HEK293 (cell line): ENCODE measurements at regions not wholly inside any gene's neighbourhood (a gene's known extent, or its start where the extent isn't known, plus 50 kb on each side); places are given as distances from the start of the nearest gene placed in this dataset.

Experiments used
- CTCF ChIA-PET: fragments of 350-600 bp; formaldehyde crosslinking; extraction: SDS; loops from one replicate; lab custom pipeline; 2021; ENCODE audit warnings: antibody characterized with exemption; lab: Yijun Ruan, JAX
- POLR2A ChIA-PET: fragments of 300-600 bp; formaldehyde crosslinking; extraction: SDS; loops from one replicate; lab custom pipeline; 2020; ENCODE audit warnings: antibody characterized with exemption, inconsistent platforms; lab: Yijun Ruan, JAX
- H3K27ac ChIP-seq: fragments of 200-500 bp; sonication (Bioruptor generic); 2 replicates; pipeline ENCODE4 v1.5.1; 2014; ENCODE audit warnings: low read depth, low read length, control low read depth, inconsistent platforms; ENCODE audit errors: extremely low read depth
- H3K36me3 ChIP-seq, 2 experiments: fragments of 200-500 bp in 1 of 2; sonication (Bioruptor generic) in 1 of 2; 1 replicate in 1 of 2; 2 replicates in 1 of 2; pipeline ENCODE4 v1.5.1; 2014 to 2017; ENCODE audit warnings: inconsistent platforms in 2 of 2, low read length in 2 of 2; ENCODE audit not compliant: control insufficient read depth in 2 of 2, insufficient read depth in 1 of 2
- H3K4me1 ChIP-seq: fragments of 200-500 bp; sonication (Bioruptor generic); 2 replicates; pipeline ENCODE4 v1.5.1; 2014; ENCODE audit warnings: mild to moderate bottlenecking, low read length, inconsistent platforms; ENCODE audit not compliant: control insufficient read depth, insufficient read depth
- H3K4me3 ChIP-seq: 2 replicates; pipeline ENCODE4 v1.5.1; 2011; ENCODE audit warnings: low read depth, mild to moderate bottlenecking, control low read depth, low read length, moderate library complexity
- H3K9me3 ChIP-seq: fragments of 200-500 bp; sonication (Bioruptor generic); 2 replicates; pipeline ENCODE4 v1.5.1; 2014; ENCODE audit warnings: low read depth, low read length, inconsistent platforms; ENCODE audit not compliant: control insufficient read depth, insufficient read depth
- KLF10 ChIP-seq: fragments of 450-650 bp; IDR thresholded peaks from 2 replicates; pipeline ENCODE4 v1.5.1; 2018; ENCODE audit warnings: missing biosample characterization, mild to moderate bottlenecking, missing genetic modification characterization
- KLF7 ChIP-seq: fragments of 450-650 bp; formaldehyde crosslinking; IDR thresholded peaks from 2 replicates; pipeline ENCODE4 v1.5.1; 2016; ENCODE audit warnings: missing biosample characterization, missing genetic modification characterization, borderline replicate concordance
- REPIN1 ChIP-seq: fragments of 450-650 bp; formaldehyde crosslinking; IDR thresholded peaks from 2 replicates; pipeline ENCODE4 v1.5.1; 2017; ENCODE audit warnings: missing biosample characterization, missing genetic modification characterization, low read depth
- SCRT1 ChIP-seq: fragments of 450-650 bp; formaldehyde crosslinking; IDR thresholded peaks from 2 replicates; pipeline ENCODE4 v1.5.1; 2016; ENCODE audit warnings: missing biosample characterization, missing genetic modification characterization, borderline replicate concordance
- ZBTB1 ChIP-seq: fragments of 450-650 bp; formaldehyde crosslinking; IDR thresholded peaks from 2 replicates; pipeline ENCODE4 v1.5.1; 2016; ENCODE audit warnings: missing biosample characterization, missing genetic modification characterization
- ZEB2 ChIP-seq: fragments of 450-650 bp; formaldehyde crosslinking; IDR thresholded peaks from 2 replicates; pipeline ENCODE4 v1.5.1; 2016; ENCODE audit warnings: missing biosample characterization, missing genetic modification characterization
- ZFHX2 ChIP-seq: fragments of 450-650 bp; formaldehyde crosslinking; conservative IDR thresholded peaks from 2 replicates; pipeline ENCODE4 v1.5.1; 2016; ENCODE audit warnings: missing biosample characterization, missing genetic modification characterization
- ZNF10 ChIP-seq: fragments of 450-650 bp; formaldehyde crosslinking; IDR thresholded peaks from 2 replicates; pipeline ENCODE4 v1.5.1; 2017; ENCODE audit warnings: missing biosample characterization, missing genetic modification characterization
- ZNF292 ChIP-seq: fragments of 450-650 bp; formaldehyde crosslinking; IDR thresholded peaks from 2 replicates; pipeline ENCODE4 v1.5.1; 2016; ENCODE audit warnings: low read depth, missing biosample characterization, missing genetic modification characterization, borderline replicate concordance
- ZNF416 ChIP-seq: fragments of 450-650 bp; formaldehyde crosslinking; IDR thresholded peaks from 2 replicates; pipeline ENCODE4 v1.5.1; 2016; ENCODE audit warnings: missing biosample characterization, missing genetic modification characterization
- ZNF548 ChIP-seq: fragments of 450-650 bp; formaldehyde crosslinking; IDR thresholded peaks from 2 replicates; pipeline ENCODE4 v1.5.1; 2016; ENCODE audit warnings: missing biosample characterization, missing genetic modification characterization
- ZNF623 ChIP-seq: fragments of 450-650 bp; formaldehyde crosslinking; IDR thresholded peaks from 2 replicates; pipeline ENCODE4 v1.5.1; 2016; ENCODE audit warnings: missing biosample characterization, missing genetic modification characterization
- ZNF654 ChIP-seq: fragments of 450-650 bp; formaldehyde crosslinking; IDR thresholded peaks from 2 replicates; pipeline ENCODE4 v1.5.1; 2016; ENCODE audit warnings: low read depth, missing biosample characterization, missing genetic modification characterization
- ZNF677 ChIP-seq: fragments of 450-650 bp; IDR thresholded peaks from 2 replicates; pipeline ENCODE4 v1.5.0; 2018; ENCODE audit warnings: missing biosample characterization, mild to moderate bottlenecking, missing genetic modification characterization, moderate library complexity
- ZNF768 ChIP-seq: fragments of 450-650 bp; formaldehyde crosslinking; IDR thresholded peaks from 2 replicates; pipeline ENCODE4 v1.5.1; 2018; ENCODE audit warnings: missing biosample characterization, mild to moderate bottlenecking, missing genetic modification characterization
- ZNF837 ChIP-seq: fragments of 450-650 bp; formaldehyde crosslinking; IDR thresholded peaks from 2 replicates; pipeline ENCODE4 v1.5.1; 2016; ENCODE audit warnings: missing biosample characterization, missing genetic modification characterization
- TF ChIP-seq, protein P1 (sequence below): sonication (generic); formaldehyde crosslinking; IDR thresholded peaks from 2 replicates; pipeline ENCODE4 v1.8.1; 2022; ENCODE audit warnings: mild to moderate bottlenecking, moderate library complexity, missing genetic modification reagents
- TF ChIP-seq, protein P2 (sequence below): fragments of 450-650 bp; formaldehyde crosslinking; IDR thresholded peaks from 2 replicates; pipeline ENCODE4 v1.5.1; 2017; ENCODE audit warnings: missing biosample characterization, missing genetic modification characterization
- TF ChIP-seq, protein P3 (sequence below): fragments of 450-650 bp; formaldehyde crosslinking; IDR thresholded peaks from 2 replicates; pipeline ENCODE4 v1.5.1; 2017; ENCODE audit warnings: missing biosample characterization, missing genetic modification characterization
- TF ChIP-seq, protein P4 (sequence below): fragments of 450-650 bp; formaldehyde crosslinking; IDR thresholded peaks from 2 replicates; pipeline ENCODE4 v1.5.1; 2016; ENCODE audit warnings: missing biosample characterization, missing genetic modification characterization
- TF ChIP-seq, protein P5 (sequence below): fragments of 450-650 bp; formaldehyde crosslinking; IDR thresholded peaks from 2 replicates; pipeline ENCODE4 v1.5.1; 2016; ENCODE audit warnings: missing biosample characterization, missing genetic modification characterization
- TF ChIP-seq, protein P6 (sequence below): fragments of 450-650 bp; formaldehyde crosslinking; IDR thresholded peaks from 2 replicates; pipeline ENCODE4 v1.5.1; 2016; ENCODE audit warnings: missing biosample characterization, missing genetic modification characterization

DNA sequence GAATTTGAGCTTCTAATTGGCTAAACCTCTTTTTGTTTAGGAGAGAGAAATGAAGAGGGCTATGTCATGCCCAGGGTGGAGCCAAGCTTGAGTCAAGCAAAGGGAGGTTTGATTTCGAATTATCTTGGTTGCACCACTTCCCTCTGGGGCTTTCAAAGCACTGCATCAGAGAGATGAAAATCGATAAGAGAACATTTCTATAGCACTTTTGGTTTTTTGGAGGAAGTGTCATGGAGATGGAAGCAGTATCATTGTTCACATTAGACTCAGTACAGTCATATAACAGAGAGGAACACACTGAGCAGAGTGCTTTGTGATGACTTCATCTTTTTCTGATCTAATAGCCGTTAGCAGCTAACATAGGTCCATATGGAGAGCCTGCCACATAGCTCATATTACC is 120.3 kb upstream of the UXS1 start (continued):
- TF ChIP-seq ZNF677 (tag by site-specific recombination) = no peak
- TF ChIP-seq ZNF548 (tag by site-specific recombination) = no peak
- TF ChIP-seq KLF10 (tag by site-specific recombination) = no peak
- no peak for TF ChIP-seq KLF7
- TF ChIP-seq, all 188 proteins: peak for 0

DNA sequence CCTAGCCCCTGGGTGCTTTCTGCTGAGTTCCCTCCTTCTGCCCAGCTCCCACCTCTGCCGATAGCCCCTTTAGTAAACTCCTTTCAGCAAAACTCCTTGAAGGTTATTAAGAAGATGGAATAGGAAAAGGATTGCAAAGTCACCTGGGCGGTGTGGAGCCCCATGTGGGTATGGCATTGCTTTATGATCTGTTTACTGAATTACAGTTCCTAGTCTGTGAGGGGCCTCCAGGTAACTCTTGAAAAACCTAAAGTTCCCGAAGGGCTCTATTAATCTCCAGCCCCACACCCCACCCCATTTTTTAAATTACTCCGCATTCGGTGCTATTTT is 116.9 kb upstream of the UXS1 start:
- ChIA-PET CTCF (no interaction called here), POLR2A (no interaction called here)
- Histone ChIP-seq H3K27ac (no peak overlapping the region), H3K36me3 (no peaks in the 10 kb centered on the region), H3K4me3 (no peak overlapping the region), H3K4me1 (no peaks in the 10 kb centered on the region), H3K9me3 (no peaks in the 10 kb centered on the region)
- TF ChIP-seq ZNF623 (tag by site-specific recombination) = no peak
- TF ChIP-seq ZBTB1 (tag by site-specific recombination) = no peak
- no peak for TF ChIP-seq REPIN1 (tag by site-specific recombination)
- TF ChIP-seq ZEB2 = no peak
- no peak for TF ChIP-seq ZNF292 (tag by site-specific recombination)
- TF ChIP-seq, protein P1, sequence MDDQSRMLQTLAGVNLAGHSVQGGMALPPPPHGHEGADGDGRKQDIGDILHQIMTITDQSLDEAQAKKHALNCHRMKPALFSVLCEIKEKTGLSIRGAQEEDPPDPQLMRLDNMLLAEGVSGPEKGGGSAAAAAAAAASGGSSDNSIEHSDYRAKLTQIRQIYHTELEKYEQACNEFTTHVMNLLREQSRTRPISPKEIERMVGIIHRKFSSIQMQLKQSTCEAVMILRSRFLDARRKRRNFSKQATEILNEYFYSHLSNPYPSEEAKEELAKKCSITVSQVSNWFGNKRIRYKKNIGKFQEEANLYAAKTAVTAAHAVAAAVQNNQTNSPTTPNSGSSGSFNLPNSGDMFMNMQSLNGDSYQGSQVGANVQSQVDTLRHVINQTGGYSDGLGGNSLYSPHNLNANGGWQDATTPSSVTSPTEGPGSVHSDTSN = no peak
- TF ChIP-seq, protein P2, sequence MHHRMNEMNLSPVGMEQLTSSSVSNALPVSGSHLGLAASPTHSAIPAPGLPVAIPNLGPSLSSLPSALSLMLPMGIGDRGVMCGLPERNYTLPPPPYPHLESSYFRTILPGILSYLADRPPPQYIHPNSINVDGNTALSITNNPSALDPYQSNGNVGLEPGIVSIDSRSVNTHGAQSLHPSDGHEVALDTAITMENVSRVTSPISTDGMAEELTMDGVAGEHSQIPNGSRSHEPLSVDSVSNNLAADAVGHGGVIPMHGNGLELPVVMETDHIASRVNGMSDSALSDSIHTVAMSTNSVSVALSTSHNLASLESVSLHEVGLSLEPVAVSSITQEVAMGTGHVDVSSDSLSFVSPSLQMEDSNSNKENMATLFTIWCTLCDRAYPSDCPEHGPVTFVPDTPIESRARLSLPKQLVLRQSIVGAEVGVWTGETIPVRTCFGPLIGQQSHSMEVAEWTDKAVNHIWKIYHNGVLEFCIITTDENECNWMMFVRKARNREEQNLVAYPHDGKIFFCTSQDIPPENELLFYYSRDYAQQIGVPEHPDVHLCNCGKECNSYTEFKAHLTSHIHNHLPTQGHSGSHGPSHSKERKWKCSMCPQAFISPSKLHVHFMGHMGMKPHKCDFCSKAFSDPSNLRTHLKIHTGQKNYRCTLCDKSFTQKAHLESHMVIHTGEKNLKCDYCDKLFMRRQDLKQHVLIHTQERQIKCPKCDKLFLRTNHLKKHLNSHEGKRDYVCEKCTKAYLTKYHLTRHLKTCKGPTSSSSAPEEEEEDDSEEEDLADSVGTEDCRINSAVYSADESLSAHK (tag by site-specific recombination) = no peak

DNA sequence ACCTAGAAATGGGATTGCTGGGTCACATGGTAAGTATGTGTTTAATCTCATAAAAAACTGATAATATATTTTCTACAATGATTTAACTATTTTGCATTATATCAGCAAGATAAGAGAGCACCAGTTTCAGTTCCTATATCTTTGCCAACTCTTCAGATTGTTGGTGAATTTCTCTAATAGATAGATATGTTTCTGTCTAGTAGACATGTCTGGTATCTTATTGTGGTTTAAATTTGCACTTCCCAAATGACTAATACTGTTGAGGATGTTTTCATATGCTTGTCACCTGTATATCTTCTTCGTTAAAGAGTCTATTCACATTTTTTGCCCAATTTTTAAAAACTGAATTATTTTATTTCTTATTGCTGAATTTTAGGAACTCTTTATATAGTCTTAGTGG is 113.8 kb upstream of the UXS1 start:
- CTCF ChIA-PET = no interaction called here
- Histone ChIP-seq H3K36me3 (no peaks in the 10 kb centered on the region), H3K9me3 (no peaks in the 10 kb centered on the region), H3K27ac (no peak overlapping the region), H3K4me3 (no peak overlapping the region), H3K4me1 (no peaks in the 10 kb centered on the region)
- POLR2A ChIA-PET = no interaction called here
- TF ChIP-seq ZNF548 (tag by site-specific recombination) (no peak), ZNF837 (tag by site-specific recombination) (no peak), ZNF768 (tag by site-specific recombination) (no peak), ZNF10 (tag by site-specific recombination) (no peak), ZNF416 (no peak), SCRT1 (tag by site-specific recombination) (no peak), ZNF654 (tag by site-specific recombination) (no peak), ZFHX2 (no peak), ZEB2 (no peak)
- TF ChIP-seq, protein P3, sequence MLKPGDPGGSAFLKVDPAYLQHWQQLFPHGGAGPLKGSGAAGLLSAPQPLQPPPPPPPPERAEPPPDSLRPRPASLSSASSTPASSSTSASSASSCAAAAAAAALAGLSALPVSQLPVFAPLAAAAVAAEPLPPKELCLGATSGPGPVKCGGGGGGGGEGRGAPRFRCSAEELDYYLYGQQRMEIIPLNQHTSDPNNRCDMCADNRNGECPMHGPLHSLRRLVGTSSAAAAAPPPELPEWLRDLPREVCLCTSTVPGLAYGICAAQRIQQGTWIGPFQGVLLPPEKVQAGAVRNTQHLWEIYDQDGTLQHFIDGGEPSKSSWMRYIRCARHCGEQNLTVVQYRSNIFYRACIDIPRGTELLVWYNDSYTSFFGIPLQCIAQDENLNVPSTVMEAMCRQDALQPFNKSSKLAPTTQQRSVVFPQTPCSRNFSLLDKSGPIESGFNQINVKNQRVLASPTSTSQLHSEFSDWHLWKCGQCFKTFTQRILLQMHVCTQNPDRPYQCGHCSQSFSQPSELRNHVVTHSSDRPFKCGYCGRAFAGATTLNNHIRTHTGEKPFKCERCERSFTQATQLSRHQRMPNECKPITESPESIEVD (tag by site-specific recombination) = no peak
- TF ChIP-seq, protein P4, sequence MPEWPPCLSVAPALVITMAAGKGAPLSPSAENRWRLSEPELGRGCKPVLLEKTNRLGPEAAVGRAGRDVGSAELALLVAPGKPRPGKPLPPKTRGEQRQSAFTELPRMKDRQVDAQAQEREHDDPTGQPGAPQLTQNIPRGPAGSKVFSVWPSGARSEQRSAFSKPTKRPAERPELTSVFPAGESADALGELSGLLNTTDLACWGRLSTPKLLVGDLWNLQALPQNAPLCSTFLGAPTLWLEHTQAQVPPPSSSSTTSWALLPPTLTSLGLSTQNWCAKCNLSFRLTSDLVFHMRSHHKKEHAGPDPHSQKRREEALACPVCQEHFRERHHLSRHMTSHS (tag by site-specific recombination) = no peak
- TF ChIP-seq, protein P5, sequence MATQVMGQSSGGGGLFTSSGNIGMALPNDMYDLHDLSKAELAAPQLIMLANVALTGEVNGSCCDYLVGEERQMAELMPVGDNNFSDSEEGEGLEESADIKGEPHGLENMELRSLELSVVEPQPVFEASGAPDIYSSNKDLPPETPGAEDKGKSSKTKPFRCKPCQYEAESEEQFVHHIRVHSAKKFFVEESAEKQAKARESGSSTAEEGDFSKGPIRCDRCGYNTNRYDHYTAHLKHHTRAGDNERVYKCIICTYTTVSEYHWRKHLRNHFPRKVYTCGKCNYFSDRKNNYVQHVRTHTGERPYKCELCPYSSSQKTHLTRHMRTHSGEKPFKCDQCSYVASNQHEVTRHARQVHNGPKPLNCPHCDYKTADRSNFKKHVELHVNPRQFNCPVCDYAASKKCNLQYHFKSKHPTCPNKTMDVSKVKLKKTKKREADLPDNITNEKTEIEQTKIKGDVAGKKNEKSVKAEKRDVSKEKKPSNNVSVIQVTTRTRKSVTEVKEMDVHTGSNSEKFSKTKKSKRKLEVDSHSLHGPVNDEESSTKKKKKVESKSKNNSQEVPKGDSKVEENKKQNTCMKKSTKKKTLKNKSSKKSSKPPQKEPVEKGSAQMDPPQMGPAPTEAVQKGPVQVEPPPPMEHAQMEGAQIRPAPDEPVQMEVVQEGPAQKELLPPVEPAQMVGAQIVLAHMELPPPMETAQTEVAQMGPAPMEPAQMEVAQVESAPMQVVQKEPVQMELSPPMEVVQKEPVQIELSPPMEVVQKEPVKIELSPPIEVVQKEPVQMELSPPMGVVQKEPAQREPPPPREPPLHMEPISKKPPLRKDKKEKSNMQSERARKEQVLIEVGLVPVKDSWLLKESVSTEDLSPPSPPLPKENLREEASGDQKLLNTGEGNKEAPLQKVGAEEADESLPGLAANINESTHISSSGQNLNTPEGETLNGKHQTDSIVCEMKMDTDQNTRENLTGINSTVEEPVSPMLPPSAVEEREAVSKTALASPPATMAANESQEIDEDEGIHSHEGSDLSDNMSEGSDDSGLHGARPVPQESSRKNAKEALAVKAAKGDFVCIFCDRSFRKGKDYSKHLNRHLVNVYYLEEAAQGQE = no peak
- TF ChIP-seq, protein P6, sequence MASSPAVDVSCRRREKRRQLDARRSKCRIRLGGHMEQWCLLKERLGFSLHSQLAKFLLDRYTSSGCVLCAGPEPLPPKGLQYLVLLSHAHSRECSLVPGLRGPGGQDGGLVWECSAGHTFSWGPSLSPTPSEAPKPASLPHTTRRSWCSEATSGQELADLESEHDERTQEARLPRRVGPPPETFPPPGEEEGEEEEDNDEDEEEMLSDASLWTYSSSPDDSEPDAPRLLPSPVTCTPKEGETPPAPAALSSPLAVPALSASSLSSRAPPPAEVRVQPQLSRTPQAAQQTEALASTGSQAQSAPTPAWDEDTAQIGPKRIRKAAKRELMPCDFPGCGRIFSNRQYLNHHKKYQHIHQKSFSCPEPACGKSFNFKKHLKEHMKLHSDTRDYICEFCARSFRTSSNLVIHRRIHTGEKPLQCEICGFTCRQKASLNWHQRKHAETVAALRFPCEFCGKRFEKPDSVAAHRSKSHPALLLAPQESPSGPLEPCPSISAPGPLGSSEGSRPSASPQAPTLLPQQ (tag by site-specific recombination) = no peak
